Loucy (cell line): ENCODE measurements at regions not wholly inside any gene's neighbourhood (a gene's known extent, or its start where the extent isn't known, plus 50 kb on each side); places are given as distances from the start of the nearest gene placed in this dataset.

Experiments
- H2AFZ ChIP-seq: fragments of 200-600 bp; sonication (generic); 2 replicates; pipeline ENCODE4 v1.6.0; 2016; ENCODE audit warnings: antibody characterized with exemption, mild to moderate bottlenecking, low read length, moderate library complexity
- H3F3A ChIP-seq: fragments of 200-600 bp; 2 replicates; pipeline ENCODE4 v1.6.0; 2016; ENCODE audit warnings: antibody characterized with exemption, low read depth, mild to moderate bottlenecking
- H3K27me3 ChIP-seq: fragments of 200-600 bp; sonication (generic); 2 replicates; pipeline ENCODE4 v1.6.1; 2014; ENCODE audit warnings: low read length, mild to moderate bottlenecking; ENCODE audit not compliant: insufficient read depth, poor library complexity, severe bottlenecking
- H3K36me3 ChIP-seq: fragments of 200-600 bp; sonication (generic); 2 replicates; pipeline ENCODE4 v1.6.1; 2016; ENCODE audit warnings: low read length; ENCODE audit not compliant: insufficient read depth
- H3K4me1 ChIP-seq: fragments of 200-600 bp; sonication (generic); 2 replicates; pipeline ENCODE4 v1.5.1; 2014; ENCODE audit warnings: low read length, mild to moderate bottlenecking; ENCODE audit not compliant: insufficient read depth, poor library complexity, severe bottlenecking
- H3K4me2 ChIP-seq: fragments of 200-600 bp; sonication (generic); 2 replicates; pipeline ENCODE4 v1.6.0; 2014; ENCODE audit warnings: antibody characterized with exemption, low read length, low read depth, mild to moderate bottlenecking; ENCODE audit not compliant: poor library complexity, severe bottlenecking
- H3K4me3 ChIP-seq: fragments of 200-600 bp; sonication (generic); 2 replicates; pipeline ENCODE4 v1.5.1; 2014; ENCODE audit warnings: low read length, mild to moderate bottlenecking, mixed read lengths; ENCODE audit not compliant: poor library complexity, severe bottlenecking
- H3K79me2 ChIP-seq: fragments of 200-600 bp; sonication (generic); 2 replicates; pipeline ENCODE4 v1.6.1; 2014; ENCODE audit warnings: low read length; ENCODE audit not compliant: insufficient read depth
- H3K9ac ChIP-seq: fragments of 200-600 bp; sonication (generic); 2 replicates; pipeline ENCODE4 v1.6.0; 2014; ENCODE audit warnings: mild to moderate bottlenecking, low read depth, low read length, moderate library complexity; ENCODE audit not compliant: poor library complexity, severe bottlenecking
- H3K9me2 ChIP-seq: fragments of 200-600 bp; sonication (generic); replicated peaks from 2 replicates; pipeline ENCODE4 v1.6.1; 2016; ENCODE audit warnings: low read depth, low read length, mixed read lengths
- H3K9me3 ChIP-seq: fragments of 200-600 bp; sonication (generic); 2 replicates; pipeline ENCODE4 v1.6.1; 2014; ENCODE audit warnings: mild to moderate bottlenecking, antibody characterized with exemption, low read length, low read depth; ENCODE audit not compliant: insufficient read depth
- H4K20me1 ChIP-seq: fragments of 200-600 bp; sonication (generic); 2 replicates; pipeline ENCODE4 v1.6.0; 2014; ENCODE audit warnings: antibody characterized with exemption, low read length, mild to moderate bottlenecking; ENCODE audit not compliant: insufficient read depth, poor library complexity, severe bottlenecking
- EZH2phosphoT487 ChIP-seq: fragments of 200-600 bp; IDR thresholded peaks from 2 replicates; pipeline ENCODE4 v1.6.1; 2018; ENCODE audit warnings: antibody characterized with exemption, mild to moderate bottlenecking, moderate library complexity, borderline replicate concordance
- TF ChIP-seq, protein P1 (sequence below): fragments of 200-600 bp; sonication (generic); conservative IDR thresholded peaks from 2 replicates; pipeline ENCODE4 v1.5.1; 2014; ENCODE audit warnings: mild to moderate bottlenecking, antibody characterized with exemption, low read length

DNA sequence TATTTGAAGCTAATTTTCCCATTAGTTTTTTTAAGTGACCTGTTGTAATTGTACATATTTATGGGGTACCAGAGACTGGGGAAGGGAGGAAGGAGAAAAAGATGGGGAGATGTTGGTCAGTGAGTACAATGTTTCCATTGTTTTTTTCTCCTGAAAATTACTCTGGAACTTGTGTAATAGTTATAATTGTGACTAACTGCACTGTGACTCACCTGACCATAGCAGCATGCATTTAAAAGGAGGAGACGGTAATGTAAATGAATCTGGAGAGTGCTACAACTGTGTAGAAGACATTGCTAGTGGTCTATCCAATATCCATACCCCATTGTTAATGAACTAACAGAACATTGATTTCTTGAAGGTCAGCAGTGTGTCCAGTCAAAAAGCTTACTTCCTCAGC, 133.4 kb downstream of the RFPL4B start:
- Histone ChIP-seq H3K9ac (no peak overlapping the region), H3K36me3 (no peaks in the 10 kb centered on the region)
- no peak for TF ChIP-seq EZH2phosphoT487
- TF ChIP-seq, protein P1, sequence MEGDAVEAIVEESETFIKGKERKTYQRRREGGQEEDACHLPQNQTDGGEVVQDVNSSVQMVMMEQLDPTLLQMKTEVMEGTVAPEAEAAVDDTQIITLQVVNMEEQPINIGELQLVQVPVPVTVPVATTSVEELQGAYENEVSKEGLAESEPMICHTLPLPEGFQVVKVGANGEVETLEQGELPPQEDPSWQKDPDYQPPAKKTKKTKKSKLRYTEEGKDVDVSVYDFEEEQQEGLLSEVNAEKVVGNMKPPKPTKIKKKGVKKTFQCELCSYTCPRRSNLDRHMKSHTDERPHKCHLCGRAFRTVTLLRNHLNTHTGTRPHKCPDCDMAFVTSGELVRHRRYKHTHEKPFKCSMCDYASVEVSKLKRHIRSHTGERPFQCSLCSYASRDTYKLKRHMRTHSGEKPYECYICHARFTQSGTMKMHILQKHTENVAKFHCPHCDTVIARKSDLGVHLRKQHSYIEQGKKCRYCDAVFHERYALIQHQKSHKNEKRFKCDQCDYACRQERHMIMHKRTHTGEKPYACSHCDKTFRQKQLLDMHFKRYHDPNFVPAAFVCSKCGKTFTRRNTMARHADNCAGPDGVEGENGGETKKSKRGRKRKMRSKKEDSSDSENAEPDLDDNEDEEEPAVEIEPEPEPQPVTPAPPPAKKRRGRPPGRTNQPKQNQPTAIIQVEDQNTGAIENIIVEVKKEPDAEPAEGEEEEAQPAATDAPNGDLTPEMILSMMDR = no peak

DNA sequence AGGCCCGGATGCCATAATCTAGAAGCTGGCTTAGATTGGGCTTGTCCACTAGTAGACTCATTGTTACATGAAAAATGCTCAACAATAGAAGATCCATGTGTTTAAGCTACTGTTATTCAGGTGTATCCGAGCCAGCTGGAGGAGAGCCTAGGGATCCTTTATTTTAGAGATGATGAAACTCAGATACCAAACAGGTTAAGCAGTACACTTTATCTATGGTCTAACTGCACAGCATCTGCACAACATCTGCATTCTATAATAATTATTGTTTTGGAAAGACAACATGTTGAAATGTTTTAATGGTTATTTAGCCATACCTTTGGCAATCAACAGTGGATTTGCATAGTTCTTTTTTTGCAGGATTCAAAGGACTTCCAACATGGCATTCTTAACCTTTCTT, 134.1 kb downstream of the RFPL4B start:
- Histone ChIP-seq H4K20me1 (no peaks in the 10 kb centered on the region), H2AFZ (no peak overlapping the region), H3K9ac (no peak overlapping the region), H3K4me3 (no peak overlapping the region), H3F3A (no peaks in the 10 kb centered on the region), H3K4me2 (no peak overlapping the region), H3K27me3 (no peaks in the 10 kb centered on the region), H3K36me3 (no peaks in the 10 kb centered on the region), H3K79me2 (no peaks in the 10 kb centered on the region), H3K9me2 (no peaks in the 10 kb centered on the region), H3K9me3 (no peaks in the 10 kb centered on the region), H3K4me1 (no peaks in the 10 kb centered on the region)
- TF ChIP-seq EZH2phosphoT487 = no peak
- TF ChIP-seq, protein P1 = no peak

More for the DNA sequence above, 133.4 kb downstream of the RFPL4B start:
- H3K9me2 ChIP-seq = no peaks in the 10 kb centered on the region
- no peaks in the 10 kb centered on the region for H3F3A ChIP-seq
- H3K27me3 ChIP-seq = no peaks in the 10 kb centered on the region
- H3K79me2 ChIP-seq = no peaks in the 10 kb centered on the region
- no peaks in the 10 kb centered on the region for H3K4me1 ChIP-seq
- no peak overlapping the region for H2AFZ ChIP-seq
- no peaks in the 10 kb centered on the region for H3K9me3 ChIP-seq
- no peak overlapping the region for H3K4me3 ChIP-seq
- no peaks in the 10 kb centered on the region for H4K20me1 ChIP-seq
- H3K4me2 ChIP-seq = no peak overlapping the region

DNA sequence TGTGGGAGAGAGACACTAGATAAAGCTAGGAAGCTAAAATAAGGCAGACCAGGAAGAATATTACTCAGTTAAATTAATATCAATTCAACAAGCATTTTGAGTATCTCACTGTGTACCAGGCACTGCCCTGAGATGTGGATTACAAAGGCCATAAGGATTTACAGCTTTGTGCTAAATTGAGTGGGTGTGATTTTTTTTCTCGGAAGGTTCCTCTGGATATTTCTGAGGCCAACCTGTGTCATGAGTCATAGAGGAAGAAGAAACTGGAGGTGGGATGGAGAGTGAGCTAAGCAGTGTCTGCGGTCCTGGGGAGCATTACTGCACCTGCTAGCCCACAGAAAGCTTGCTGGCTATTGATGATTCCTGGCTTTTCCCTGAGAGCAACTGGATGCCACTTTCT, 135.2 kb downstream of the RFPL4B start:
- no peaks in the 10 kb centered on the region for H3K36me3 ChIP-seq
- H3K79me2 ChIP-seq = no peaks in the 10 kb centered on the region
- no peak overlapping the region for H3K4me3 ChIP-seq
- no peak overlapping the region for H3K4me2 ChIP-seq
- no peaks in the 10 kb centered on the region for H3K27me3 ChIP-seq
- no peaks in the 10 kb centered on the region for H3F3A ChIP-seq
- no peak overlapping the region for H3K9ac ChIP-seq
- H3K9me2 ChIP-seq = no peaks in the 10 kb centered on the region
- H2AFZ ChIP-seq = no peak overlapping the region
- no peaks in the 10 kb centered on the region for H3K4me1 ChIP-seq
- H4K20me1 ChIP-seq = no peaks in the 10 kb centered on the region
- TF ChIP-seq, protein P1 = no peak
- TF ChIP-seq EZH2phosphoT487 = no peak
- no peaks in the 10 kb centered on the region for H3K9me3 ChIP-seq
